Right lobe of liver (tissue), 4 donors: ENCODE measurements at regions not wholly inside any gene's neighbourhood (a gene's known extent, or its start where the extent isn't known, plus 50 kb on each side); places are given as distances from the start of the nearest gene placed in this dataset.

Experiments
- POLR2A ChIP-seq: fragments of 450-650 bp; IDR thresholded peaks from one replicate; pipeline ENCODE4 v1.6.1; 2017; ENCODE audit warnings: antibody characterized with exemption, mild to moderate bottlenecking
- TF ChIP-seq, protein P1 (sequence below), 4 donors: fragments of 200-600 bp in 3 of 4; fragments of 450-650 bp in 1 of 4; IDR thresholded peaks; one replicate each; pipeline versions ENCODE4 v1.5.1 to v1.8.0; 2016 to 2022; ENCODE audit warnings: antibody characterized with exemption in 4 of 4, mild to moderate bottlenecking in 2 of 4
- donor health status: DM: no; HTN: no; CAD: no.
- donor health status: DM: no; HTN: no; CAD: no.
- donor health status: DM: no; HTN: yes; CAD: no.

GRCh38 chr2:79223539-79223938 is 64.0 kb upstream of the REG3A start:
- TF ChIP-seq, protein P1, sequence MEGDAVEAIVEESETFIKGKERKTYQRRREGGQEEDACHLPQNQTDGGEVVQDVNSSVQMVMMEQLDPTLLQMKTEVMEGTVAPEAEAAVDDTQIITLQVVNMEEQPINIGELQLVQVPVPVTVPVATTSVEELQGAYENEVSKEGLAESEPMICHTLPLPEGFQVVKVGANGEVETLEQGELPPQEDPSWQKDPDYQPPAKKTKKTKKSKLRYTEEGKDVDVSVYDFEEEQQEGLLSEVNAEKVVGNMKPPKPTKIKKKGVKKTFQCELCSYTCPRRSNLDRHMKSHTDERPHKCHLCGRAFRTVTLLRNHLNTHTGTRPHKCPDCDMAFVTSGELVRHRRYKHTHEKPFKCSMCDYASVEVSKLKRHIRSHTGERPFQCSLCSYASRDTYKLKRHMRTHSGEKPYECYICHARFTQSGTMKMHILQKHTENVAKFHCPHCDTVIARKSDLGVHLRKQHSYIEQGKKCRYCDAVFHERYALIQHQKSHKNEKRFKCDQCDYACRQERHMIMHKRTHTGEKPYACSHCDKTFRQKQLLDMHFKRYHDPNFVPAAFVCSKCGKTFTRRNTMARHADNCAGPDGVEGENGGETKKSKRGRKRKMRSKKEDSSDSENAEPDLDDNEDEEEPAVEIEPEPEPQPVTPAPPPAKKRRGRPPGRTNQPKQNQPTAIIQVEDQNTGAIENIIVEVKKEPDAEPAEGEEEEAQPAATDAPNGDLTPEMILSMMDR (IDR thresholded peaks at IDR 0.05), result no peak
- TF ChIP-seq POLR2A, result no peak
